ENCODE measurements at regions not wholly inside any gene's neighbourhood (a gene's known extent, or its start where the extent isn't known, plus 50 kb on each side); places are given as distances from the start of the nearest gene placed in this dataset.
A peak's percentile ranks its signal among the peaks of the same experiment; 100 is the strongest.
"Not testable (repeated sequence)": the region's sequence is repeated elsewhere in the genome, so short reads cannot be mapped to it uniquely, and the experiment has no call there.

DNA sequence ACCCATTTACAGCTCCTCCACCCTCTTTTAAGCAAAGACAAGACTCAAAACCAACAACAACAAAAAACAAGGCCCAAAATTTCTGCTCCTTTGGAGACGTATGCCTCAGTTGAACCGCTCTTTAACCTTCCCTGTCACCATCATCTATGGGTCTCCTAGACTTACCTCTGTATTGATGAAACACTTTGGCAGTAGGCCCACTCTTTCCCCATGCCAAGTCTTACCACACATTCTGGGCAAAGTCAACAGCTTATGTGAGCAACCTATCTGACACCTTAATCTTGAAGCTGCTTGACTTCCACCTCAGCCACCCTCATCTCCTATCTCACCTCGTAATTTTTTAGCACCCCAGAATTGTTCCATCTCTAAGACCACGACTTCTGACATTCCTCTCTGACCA, 99.7 kb upstream of the CXorf66 start:
- DNase-seq: no peak

DNA sequence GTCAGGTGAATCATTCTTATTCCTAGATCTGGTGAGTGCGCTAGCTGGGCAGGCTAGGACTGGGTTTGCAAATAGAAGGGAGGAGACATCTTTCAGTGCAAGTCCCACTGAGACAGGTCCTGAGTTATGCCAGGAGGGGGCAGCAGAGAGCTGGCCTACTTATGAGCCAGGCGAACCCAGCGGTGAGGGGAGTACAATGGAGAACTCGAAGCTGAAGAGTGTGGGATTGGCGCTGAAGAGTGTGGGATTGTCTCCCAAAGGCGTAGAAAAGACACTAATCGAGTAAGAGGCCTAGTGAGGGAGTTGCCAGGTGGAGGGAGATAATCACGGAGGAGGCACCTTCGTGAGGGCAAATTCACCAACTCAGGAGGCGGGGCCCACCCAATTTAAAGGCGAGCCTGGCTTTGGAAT, 91.7 kb upstream of the CXorf66 start:
- DNase-seq: peak; percentile 4

DNA sequence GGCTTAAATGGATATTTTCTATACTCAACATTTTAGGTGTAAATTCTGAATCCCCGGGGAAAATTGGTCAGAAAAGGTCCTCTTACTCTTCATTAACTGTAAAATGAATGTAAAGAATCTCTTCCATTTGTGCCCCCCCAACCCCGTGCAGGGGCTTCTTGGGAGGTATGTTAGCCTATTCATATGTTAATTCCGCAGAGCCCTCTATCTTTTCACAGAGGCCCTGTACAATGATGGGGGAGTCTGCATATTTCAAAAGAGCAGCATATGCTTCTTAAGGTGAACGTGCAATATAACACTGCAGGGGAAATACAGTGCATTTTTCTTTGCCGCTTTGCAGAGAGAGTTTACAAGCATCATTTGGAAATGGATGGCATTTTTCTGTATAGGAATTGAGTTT, 88.5 kb upstream of the CXorf66 start:
- DNase-seq: no peak

DNA sequence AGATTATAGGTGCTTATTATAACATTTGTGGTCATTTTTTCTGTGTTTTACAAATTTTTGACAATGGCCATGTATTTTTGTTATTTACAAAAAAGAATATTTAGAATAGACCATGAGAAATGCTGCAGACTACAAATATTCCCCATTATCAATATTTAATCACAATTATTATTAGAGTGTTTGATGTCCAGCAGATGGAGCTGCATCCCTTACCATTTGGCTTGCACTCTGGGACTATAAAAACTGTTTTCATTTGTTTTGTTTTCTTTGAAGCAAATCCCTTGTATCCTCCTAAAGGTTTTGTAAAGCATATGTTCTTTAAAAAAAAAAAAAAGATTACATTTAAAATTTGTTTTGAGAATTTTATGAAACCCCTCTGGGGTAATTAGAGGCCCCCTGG, 85.6 kb upstream of the CXorf66 start:
- DNase-seq: no peak

DNA sequence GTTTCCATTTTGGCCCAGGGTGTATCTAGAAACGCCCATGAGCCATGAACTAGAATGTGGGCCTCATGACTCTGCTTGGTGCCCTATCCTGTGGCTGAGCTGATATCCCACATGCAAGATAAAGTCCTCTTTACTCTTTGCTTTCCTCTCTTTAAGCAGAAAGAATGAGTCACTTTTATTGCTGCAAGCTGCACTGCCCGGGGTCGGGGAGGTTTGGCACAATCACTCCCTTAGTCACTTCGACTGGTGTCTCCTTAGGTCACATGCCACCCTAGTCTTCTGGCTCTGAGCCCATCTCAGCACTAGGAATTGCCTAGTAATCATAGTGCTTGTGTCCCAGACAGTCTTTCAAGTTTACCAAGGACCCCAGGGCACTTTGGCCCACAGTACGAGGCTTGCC, 75.1 kb upstream of the CXorf66 start:
- no peak for DNase-seq

DNA sequence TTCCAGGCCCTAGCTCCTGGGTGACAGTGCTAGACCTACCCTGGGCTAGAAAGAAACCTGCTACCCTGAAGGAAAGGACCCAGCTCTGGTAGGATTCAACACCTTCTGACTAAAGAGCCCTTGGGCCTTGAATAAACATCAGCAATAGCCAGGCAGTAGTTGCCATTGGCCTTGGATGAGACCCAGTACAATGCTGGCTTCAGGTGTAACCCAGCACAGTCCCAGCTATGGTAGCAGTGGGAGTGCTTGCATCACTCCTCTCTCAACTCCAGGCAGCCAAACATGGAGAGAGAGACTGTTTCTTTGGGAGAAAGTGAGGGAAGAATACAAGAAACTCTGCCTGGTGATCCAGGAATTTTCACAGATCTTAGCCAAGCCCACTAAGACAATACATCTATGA, 73.5 kb upstream of the CXorf66 start:
- no peak for DNase-seq

DNA sequence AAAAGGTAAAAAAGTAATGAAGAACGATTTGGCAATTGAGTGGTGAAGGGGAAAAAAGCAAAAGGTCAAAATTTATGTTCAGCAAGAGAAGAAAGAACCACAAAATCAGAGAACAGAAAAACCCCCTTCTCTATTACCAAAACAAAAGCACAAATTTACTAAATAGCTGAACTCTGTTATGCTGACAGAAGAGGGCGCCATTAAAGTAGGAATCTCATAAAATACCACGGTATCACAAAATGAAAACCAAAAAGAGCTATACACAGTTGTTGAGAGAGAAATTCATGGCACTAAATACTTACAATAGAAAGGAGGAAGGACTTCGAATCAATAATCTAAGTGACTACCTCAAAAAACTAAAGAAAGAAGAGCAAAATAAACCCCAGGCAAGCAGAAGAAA, 69.6 kb upstream of the CXorf66 start:
- no peak for DNase-seq

DNA sequence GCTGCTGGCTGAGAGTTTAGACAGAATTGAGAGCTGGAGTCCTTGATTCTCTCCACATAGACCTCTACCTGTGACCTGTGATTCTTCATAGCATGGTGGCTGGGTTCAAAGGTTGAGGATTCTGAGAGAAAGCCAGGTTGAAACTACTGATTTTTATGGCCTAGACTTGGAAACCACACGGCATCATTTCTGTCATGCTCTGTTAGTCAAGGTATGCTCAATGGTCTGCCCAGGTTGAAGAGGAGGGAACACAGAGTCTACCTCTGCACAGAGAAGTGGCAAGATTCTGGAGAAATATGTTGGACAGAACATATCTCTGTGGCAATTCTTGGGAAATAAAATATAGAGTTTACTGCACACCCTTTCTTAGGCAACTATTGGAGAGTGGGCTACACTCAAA, 57.2 kb upstream of the CXorf66 start:
- no peak for DNase-seq

DNA sequence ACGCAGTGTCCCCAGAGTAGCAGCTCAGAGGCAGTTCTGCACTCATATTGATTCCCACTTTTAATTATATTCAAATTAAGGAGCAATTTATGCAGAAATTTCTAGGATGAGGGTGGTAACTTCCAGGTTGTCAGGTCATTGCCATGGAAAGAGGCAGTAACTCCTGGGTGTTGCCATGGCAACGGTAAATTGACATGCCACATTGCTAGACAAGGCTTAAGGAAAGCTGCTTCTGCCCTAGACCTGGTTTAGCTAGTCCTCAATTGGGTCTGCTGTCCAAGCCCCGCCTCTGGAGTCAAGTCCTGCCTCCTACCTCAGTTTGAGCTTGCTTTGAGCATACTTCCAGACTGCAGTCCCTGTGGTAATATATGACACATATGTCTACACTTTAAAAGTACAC, 53.8 kb upstream of the CXorf66 start:
- not testable (repeated sequence) for DNase-seq

All from NCI-H2171 (cell line).